NCI-H128 (cell line): ENCODE measurements at regions not wholly inside any gene's neighbourhood (a gene's known extent, or its start where the extent isn't known, plus 50 kb on each side); places are given as distances from the start of the nearest gene placed in this dataset.

Source experiments
- DNase-seq: peaks from one replicate; lab custom pipeline; 2025; ENCODE audit not compliant: unreplicated experiment; lab: John Stamatoyannopoulos, UW

- DNase-seq: no peak
Observed at GRCh38 chr2:196353717-196354116, 182.3 kb upstream of the STK17B start.

- DNase-seq: no peak
Observed at GRCh38 chr2:196354186-196354585, 182.8 kb upstream of the STK17B start.

- DNase-seq: no peak
Observed at GRCh38 chr2:196356332-196356731, 185.0 kb upstream of the STK17B start.

GRCh38 chr2:196360650-196361049, 189.3 kb upstream of the STK17B start:
- no peak for DNase-seq

GRCh38 chr2:196361606-196362326, 190.4 kb upstream of the STK17B start:
- DNase-seq: no peak

GRCh38 chr2:196362973-196363549, 191.7 kb upstream of the STK17B start:
- no peak for DNase-seq

- no peak for DNase-seq
Observed at GRCh38 chr2:196365145-196365544, 193.8 kb upstream of the STK17B start.

GRCh38 chr2:196365923-196366322, 194.5 kb upstream of the STK17B start:
- DNase-seq: no peak

GRCh38 chr2:196367633-196368032, 196.3 kb upstream of the STK17B start:
- DNase-seq: no peak

- DNase-seq: no peak
Observed at GRCh38 chr2:196368546-196369225, 197.3 kb upstream of the STK17B start.

- no peak for DNase-seq
Observed at GRCh38 chr2:196369967-196370366, 198.6 kb upstream of the STK17B start.

- no peak for DNase-seq
Observed at GRCh38 chr2:196370381-196370780, 199.0 kb upstream of the STK17B start.

GRCh38 chr2:196372276-196372809, 201.0 kb upstream of the STK17B start:
- no peak for DNase-seq

GRCh38 chr2:196372811-196373664, 201.7 kb upstream of the STK17B start:
- no peak for DNase-seq

- DNase-seq: no peak
Observed at GRCh38 chr2:196376984-196377877, 205.9 kb upstream of the STK17B start.

GRCh38 chr2:196379600-196379999, 208.2 kb upstream of the STK17B start:
- DNase-seq: no peak

GRCh38 chr2:196380098-196380497, 208.7 kb upstream of the STK17B start:
- no peak for DNase-seq

- no peak for DNase-seq
Observed at GRCh38 chr2:196380575-196380974, 209.2 kb upstream of the STK17B start.

GRCh38 chr2:196381464-196381863, 210.1 kb upstream of the STK17B start:
- DNase-seq: no peak

GRCh38 chr2:196383799-196384198, 212.4 kb upstream of the STK17B start:
- DNase-seq: no peak
